ENCODE measurements at regions not wholly inside any gene's neighbourhood (a gene's known extent, or its start where the extent isn't known, plus 50 kb on each side); places are given as distances from the start of the nearest gene placed in this dataset.
"Not testable (repeated sequence)": the region's sequence is repeated elsewhere in the genome, so short reads cannot be mapped to it uniquely, and the experiment has no call there.

DNA sequence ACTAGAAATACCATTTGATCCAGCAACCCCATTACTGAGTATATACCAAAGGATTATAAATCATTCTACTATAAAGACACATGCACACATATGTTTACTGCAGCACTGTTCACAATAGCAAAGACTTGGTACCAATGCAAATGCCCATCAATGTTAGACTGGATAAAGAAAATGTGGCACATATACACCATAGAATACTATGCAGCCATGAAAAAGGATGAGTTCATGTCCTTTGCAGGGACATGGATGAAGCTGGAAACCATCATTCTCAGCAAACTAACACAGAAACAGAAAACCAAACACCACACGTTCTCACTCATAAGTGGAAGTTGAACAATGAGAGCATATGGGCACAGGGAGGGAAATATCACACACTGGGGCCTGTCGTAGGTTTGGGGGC lies 106.0 kb downstream of the SPATA18 start:
- DNase-seq; intact Hi-C loops (cut with DNase I): not testable (repeated sequence)

DNA sequence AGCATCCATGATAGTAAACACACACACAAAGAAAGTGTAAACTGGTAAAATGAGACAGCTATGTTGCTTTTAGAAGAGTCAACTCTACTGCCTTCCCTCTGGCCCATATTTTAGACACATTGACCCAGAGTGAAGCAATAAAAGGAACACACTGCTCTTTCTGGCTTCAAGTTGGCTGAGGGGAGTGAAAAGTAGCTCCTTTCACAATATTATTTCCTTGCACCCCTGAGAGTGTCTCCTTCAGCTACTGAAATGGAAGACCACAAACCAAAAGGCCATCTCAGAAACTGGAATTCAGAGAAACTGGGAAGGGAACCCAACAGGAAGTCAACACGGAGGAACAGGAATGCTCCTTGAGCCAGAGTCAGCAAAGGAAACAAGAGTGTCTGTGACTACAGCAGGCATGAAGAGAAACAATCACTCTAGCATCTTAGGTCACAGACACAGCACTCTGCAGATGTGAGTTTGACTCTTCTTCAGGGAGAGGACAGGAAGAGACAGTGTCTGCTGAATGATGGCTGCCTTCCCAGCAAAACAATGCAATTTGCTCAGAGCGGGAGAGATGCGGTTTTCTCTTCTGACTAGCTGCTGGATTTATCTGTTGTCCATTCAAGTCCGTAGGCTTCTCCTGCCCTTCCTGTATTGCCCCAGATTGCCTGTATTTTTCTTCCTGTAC lies 106.7 kb downstream of the SPATA18 start:
- DNase-seq: no peak
- intact Hi-C loops (cut with DNase I): no loop called here

DNA sequence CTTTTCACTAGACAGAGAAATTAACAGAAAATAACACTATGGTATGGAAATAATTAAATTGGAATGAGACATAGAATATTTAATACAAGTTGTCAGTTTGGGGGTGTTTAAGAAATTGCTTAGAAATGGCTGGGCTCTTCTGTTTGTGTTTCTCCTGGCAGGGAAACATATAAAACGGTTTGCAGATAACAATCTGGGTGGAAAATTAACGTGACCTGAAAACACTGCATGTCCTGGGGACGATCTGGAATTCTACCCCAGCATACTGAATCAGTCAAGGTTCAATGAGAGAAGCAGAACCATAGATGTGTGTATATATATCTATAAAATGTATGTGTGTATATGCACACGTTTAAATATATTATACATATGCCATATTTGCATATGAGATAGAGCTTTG lies 109.8 kb downstream of the SPATA18 start:
- intact Hi-C loops (cut with DNase I): no loop called here
- DNase-seq: no peak

DNA sequence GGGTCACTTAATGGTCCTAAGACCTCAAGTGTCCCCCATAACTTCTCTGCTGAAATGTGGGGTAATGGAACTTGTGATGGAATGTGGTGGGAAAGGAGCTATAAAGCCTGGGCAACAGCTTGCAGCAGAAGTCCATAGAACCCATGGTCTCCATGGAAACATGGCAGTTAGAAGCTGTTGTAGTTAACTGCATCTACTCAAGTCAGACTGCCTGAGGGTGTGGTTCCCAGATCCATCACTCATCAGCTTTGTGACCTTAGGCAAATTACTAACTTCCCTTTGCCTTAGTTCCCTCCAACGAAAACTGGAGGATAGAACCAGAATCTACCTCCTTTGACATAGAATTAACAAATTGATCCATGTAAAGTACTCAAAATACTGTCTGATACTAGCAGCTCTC lies 113.0 kb downstream of the SPATA18 start:
- intact Hi-C loops (cut with DNase I): no loop called here
- DNase-seq: no peak

DNA sequence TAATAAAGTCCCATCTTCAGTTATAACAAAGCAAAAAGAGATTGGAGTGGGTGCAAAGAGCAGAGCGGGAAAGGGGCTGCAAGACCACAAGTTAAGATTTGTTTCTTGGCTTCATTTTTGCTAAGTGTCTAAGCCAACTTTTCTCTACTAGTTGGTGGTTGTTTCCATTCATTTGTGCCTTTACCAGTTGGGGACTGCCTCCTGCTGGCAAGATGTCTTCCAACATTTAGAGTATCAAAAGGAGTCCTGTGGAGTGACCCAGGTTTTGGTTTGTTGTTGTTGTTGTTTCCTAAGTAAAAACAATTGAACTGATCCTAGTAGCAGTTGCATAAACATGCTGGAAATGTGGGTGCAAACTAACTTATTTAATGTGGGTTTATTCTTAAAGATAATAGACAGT lies 121.1 kb downstream of the SPATA18 start:
- no peak for DNase-seq

DNA sequence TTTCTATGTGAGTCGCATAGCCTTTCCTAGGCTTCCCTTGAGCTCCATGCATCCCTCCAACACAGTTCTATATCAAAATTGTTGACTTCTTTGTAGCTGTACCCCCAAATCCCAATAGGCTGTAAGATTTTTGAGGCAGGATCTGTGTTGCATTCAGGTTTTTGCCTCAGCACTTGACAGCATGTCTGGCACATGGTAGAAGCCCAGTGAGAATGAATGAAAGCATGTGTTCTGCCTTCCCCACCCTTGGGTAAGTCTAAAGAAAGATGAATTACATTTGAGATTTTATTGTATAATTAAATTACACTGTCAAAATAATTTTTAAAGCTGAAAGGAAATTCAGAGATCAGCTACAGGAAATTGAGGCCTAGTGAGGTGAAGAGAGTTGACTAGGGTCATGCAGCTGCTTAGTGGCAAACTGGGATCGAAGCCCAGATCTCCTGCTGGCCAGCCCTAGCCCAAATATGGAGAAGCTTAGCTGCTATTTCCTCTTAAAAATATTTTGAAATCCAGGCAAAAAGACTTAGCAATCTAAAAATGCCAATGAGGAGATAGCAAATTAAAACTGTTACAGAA lies 122.5 kb downstream of the SPATA18 start:
- intact Hi-C loops (cut with DNase I): loop anchor here (2.0 kb wide), 1 partner anchor 39 kb away; no protein-coding TSS in a partner anchor
- no peak for DNase-seq

More for the DNA sequence above, 121.1 kb downstream of the SPATA18 start:
- intact Hi-C loops (cut with DNase I): loop anchor here (2.0 kb wide), 1 partner anchor 41 kb away; no protein-coding TSS in a partner anchor

DNA sequence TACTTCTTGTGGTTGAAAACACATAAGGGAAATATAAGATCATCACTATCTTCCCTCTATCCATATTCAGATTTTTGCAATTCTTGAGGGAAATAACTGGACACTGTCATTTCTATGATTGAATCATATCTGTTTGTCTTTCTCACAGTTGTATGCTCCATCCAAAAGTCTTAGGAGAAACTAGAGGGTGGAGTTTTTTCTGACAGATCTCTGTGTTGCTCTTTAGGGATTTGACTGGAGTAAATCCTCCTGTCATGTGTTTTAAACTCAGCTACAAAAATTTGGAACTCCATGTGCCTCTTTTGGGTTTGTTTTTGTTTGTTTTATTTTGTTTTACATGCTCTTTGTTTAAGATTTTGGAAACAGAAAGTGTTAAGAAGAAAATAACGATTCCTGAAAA lies 136.5 kb downstream of the SPATA18 start:
- intact Hi-C loops (cut with DNase I): no loop called here
- DNase-seq: no peak

DNA sequence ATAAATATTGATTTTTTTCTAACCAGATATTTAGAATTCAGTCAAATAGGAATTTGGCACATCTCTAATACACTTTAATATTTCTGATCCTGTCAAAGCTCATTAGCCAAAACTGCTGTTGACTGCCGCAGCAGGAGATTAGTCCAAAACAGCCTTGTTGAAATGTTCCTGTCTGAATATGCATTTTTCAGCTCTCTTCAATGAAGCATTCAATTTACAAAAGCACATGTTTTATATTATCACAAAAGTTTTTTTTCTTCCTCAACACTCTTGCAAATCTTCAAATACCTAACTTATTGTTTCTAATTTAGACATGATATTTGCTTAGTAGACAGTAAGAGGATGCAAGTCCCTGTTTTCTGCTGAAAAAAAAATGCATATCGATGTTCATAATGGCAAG lies 140.9 kb downstream of the SPATA18 start:
- DNase-seq: no peak
- intact Hi-C loops (cut with DNase I): no loop called here

DNA sequence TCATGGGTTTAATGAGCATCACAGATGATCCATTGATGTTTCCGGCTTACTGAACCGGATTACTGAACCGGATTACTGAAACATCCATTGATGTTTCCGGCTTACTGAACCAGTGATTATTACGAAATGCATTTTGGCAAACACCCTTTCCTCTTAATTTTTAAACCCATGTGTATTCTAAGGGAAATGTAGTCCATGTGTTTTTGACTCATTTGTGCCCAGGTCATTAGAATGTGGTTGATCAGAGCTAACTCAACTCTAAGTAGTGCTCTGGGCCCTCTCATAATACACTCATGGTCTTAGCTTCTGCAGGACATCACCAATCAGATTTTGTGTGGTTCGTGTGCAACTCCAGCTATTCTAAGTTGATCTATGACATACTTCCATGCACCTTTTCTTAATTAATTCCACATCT lies 141.6 kb downstream of the SPATA18 start:
- intact Hi-C loops (cut with DNase I): no loop called here
- no peak for DNase-seq

DNA sequence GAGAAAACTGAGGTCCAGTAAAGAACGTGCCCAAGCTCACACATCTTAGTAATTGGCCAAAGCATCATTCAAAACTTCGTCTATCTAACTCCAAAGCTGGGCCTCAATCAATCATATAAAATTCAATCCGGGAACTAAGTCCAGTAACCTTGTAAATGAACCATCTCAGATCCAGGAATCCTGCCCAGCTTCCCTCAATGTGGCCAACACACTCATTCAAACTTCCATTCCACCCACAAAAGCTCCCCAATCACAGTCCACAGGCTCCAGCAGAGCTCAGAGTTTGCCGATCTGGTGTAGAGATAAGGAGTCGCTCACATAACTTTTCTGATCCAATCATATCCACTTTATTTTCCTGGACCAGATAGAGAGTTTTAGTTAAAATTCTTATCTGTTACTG lies 144.8 kb downstream of the SPATA18 start:
- intact Hi-C loops (cut with DNase I): no loop called here
- no peak for DNase-seq

DNA sequence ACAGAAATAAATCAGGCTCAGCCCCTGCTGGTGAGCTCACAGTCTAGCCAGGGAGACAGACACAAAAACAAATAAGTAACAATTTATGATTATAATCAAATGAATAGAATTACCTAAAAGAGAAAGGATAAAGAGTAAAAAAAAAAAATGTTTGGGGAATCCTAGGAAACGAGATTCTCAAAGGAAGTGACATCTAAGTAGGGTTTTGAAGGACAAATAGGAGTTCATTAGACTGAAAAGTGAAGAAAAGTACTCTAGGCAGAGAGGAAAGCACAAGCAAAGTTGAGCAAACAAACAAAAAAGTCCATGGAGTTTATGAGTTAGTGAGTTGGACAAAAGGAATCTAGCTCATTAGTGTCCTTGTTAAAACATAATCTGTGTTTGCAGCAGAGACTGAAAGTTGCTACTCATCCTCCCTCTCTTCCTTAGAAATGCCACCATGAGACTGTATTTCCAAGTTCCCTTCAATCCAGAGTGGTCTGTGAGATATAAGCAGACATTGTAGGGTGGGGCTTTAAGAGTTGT lies 145.6 kb downstream of the SPATA18 start:
- DNase-seq: no peak
- intact Hi-C loops (cut with DNase I): no loop called here

DNA sequence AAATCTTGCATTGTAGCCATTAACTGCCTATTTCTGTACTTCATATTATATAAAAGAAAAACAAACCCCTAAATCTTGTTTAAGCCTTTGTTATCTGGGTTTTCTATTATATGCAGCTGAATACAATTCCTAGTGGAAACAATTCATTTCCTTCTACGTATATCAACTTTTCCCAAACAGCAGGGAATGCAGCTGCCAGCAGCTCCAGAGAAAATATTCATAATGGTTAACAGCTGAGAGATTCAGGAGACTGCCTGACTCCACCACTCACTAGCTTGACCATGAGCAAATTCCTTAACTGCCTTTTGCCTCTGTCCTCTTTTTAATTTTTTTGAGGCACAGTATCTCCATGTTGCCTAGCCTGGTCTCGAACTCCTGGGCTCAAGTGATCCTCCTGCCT lies 146.2 kb downstream of the SPATA18 start:
- intact Hi-C loops (cut with DNase I): no loop called here
- no peak for DNase-seq

DNA sequence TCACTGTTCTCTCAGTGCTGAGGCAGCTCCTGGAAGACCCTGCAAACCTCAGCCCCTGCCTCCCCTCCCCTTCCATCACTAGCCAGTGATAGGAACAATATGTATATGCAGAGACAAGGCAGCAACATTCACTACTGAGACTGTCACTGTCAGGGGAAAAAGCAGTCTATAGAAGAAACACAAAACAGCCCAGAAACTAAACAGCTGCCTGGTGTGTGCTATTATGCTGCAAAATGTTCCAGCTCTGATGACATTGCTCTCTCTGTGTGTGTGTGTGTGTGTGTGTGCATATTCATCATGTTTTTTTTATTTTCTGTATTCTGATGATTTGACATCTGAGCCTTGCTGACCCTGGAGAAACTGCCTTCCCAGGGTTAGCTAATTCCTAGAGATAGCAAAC lies 147.2 kb downstream of the SPATA18 start:
- DNase-seq: no peak
- intact Hi-C loops (cut with DNase I): no loop called here

DNA sequence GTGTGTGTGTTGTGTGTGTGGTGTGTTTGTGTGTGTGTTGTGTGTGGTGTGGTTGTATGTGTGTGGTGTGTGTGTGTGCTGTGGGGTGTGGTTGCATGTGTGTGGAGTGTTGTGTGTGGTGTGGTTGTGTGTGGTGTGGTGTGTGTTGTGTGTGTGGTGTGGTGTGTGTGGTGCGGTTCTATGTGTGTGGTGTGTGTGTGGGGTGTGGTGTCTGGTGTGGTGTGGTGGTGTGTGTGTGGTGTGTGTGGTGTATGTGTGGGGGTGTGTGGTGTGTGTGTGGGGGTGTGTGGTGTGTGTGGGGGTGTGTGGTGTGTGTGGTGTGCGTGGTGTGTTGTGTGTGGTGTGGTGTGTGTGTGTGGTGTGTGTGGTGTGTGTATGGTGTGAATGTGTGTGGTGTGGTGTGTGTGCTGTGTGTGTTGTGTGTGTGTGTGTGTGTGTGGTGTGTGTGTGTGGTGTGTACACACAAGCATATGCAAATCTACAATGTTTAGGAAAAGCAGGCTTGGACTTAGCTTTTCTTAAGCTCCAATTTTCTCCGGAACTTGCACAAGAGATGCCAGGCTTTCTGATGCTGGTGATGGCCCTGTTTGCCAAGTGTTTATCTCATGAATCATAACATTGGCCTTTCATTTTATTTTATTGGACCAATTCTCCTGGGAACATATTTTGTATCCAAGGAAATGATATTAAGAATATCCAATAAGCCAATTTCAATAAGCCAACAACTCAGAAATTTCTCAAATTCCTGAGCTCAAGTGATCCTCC lies 148.7 kb downstream of the SPATA18 start:
- DNase-seq: no peak
- intact Hi-C loops (cut with DNase I): no loop called here

DNA sequence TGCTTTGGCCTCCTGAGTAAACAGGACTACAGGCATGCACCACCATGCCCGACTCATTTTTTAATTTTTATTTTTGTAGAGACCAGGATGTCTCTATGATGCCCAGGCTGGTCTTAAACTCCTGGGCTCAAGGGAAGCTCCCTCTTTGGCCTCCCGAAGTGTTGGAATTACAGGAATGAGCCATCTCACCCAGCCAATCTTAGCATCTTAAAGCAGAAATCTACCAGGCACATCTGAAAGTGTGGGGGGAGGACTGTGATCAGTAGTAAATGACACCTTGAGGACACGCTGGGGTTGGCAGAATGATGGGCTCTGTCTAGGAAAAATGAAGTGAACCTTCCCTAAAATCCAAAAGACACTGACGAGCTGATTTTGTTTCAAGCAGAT lies 149.2 kb downstream of the SPATA18 start:
- intact Hi-C loops (cut with DNase I): no loop called here
- no peak for DNase-seq

DNA sequence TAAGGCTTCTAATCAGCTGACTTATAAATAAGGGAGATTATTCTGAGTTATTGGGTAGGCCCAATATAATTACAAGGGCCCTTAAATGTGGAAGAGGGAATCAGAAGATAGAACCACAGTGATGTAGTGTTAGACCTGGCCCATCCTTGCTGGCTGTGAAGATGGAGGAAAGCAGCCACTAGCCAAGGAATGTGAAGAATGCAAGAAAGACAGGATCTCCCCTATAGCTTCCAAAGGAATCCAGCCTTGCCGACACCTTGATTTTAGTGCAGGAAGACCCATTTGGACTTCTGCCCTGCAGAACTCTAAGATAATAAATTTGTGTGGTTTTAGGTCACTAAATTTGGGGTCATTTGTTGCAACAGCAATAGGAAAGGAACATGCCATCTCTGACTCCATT lies 150.6 kb downstream of the SPATA18 start:
- no peak for DNase-seq
- intact Hi-C loops (cut with DNase I): no loop called here

DNA sequence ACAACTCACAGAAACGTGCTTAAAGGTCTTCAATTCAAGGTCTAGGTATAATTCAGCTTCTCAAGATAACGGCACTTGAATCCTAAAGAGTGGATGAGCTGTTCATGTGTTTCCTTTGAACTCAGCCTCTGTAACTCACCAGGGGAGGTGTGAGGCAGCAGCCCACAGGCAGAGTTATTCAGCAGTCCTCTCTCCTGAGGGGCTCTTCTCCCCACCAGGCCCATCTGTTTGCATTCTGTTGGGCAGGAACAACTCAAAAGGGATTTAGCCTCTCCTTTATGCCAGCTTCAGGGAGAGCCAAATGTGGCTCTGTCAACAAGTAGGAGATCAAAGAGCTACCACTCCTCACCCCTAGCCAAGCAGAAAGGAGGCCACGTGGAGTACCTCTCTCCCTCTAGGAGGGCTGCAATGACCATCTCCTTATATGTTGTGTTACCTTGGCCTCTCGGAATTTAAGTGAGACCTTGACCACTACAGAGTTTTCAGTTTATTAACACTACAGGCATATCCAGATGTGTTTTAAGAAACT lies 151.2 kb downstream of the SPATA18 start:
- no peak for DNase-seq

DNA sequence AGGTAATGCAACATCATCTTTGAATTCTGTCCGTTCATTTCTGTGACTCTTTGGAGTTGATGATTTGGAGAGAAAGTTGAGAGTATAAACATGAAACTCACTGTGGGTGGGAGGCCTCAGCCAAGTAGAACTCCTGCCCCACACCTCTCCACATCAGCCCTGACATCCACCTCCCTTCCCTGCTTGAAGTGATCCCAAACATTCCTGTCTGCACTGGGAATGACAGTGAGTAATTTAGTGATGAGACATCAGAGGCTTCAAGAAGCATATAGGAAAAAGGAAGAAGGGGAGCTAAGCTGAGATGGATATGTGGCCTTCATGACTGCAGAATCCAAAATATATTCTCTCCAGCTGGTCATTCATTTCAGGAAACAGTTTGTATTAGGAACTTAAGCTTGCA lies 151.8 kb downstream of the SPATA18 start:
- intact Hi-C loops (cut with DNase I): no loop called here
- no peak for DNase-seq

More for the DNA sequence above, 151.2 kb downstream of the SPATA18 start:
- intact Hi-C loops (cut with DNase I): no loop called here

DNA sequence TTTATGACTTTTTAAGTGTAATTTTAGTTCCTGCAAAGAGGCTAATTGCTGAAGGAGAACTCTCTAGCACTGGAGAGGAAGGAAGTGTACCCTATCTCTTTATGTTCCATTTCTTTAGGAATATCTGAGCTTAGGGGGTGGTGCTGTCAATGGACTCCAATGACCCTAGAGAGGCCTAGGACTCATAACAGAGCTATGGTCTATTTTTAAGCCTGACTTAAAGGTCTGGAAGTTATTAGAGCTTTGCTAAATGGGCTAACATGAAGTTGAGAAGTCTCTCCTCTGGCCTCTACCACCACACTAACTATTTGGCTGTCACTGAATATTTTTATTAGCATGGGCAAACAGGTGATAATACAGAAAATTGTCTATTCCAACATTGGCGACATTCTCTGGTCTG lies 152.2 kb downstream of the SPATA18 start:
- intact Hi-C loops (cut with DNase I): no loop called here
- DNase-seq: no peak

DNA sequence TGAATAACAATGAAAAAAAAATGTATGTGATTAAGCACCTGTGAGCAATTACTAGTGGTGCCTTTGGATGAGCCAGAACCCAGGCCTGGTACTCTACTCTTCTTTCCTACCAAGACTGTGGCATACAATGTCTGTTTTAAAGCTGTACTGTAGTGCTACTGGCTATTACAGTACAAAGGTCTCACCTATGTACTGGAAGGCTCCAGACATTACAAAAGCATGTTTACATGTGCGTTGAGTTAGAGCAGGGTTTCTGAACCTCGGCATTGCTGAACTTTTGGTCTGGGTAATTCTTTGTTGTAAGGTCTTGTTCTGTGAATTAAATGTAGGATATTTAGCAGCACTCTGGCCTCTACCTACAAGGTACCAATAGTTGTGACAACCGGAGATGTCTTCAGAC lies 153.8 kb downstream of the SPATA18 start:
- intact Hi-C loops (cut with DNase I): no loop called here
- DNase-seq: no peak

DNA sequence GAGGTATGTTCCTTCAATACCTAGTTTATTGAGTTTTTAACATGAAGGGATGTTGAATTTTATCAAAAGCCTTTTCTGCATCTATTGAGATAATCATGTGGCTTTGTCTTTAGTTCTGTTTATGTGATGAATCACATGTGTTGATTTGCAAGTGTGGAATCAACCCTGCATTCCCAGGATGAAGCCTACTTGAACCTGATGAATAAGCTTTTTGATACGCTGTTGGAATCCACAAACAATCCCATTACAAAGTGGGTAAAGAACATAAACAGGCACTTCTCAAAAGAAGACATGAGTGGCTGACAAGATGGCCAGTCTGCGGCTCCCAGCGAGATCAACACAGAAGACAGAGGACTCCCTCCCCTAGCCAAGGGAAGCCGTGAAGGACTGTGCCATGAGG lies 156.0 kb downstream of the SPATA18 start:
- DNase-seq; intact Hi-C loops (cut with DNase I): not testable (repeated sequence)

All from posterior cingulate gyrus (tissue), 11 donors.